Adrenal gland (tissue), 5 donors: ENCODE measurements at regions not wholly inside any gene's neighbourhood (a gene's known extent, or its start where the extent isn't known, plus 50 kb on each side); places are given as distances from the start of the nearest gene placed in this dataset.

Experiments used
- CTCF ChIP-seq, 6 experiments: fragments of 450-650 bp in 4 of 6; fragments of 200-600 bp in 2 of 6; sonication (generic) in 1 of 6; IDR thresholded peaks; 1 replicate in 5 of 6; 2 replicates in 1 of 6; pipeline versions ENCODE4 v1.5.1 to v1.8.0; 2016 to 2021; ENCODE audit warnings: antibody characterized with exemption in 6 of 6, mild to moderate bottlenecking in 2 of 6, moderate library complexity in 1 of 6
- POLR2A ChIP-seq, 2 donors: fragments of 450-650 bp; IDR thresholded peaks; one replicate each; pipeline ENCODE4 v1.6.1; 2017; ENCODE audit warnings: antibody characterized with exemption in 2 of 2, mild to moderate bottlenecking in 2 of 2, moderate library complexity in 1 of 2
- donor health status: DM: no; HTN: no; CAD: no.

GRCh38 chr12:58629376-58629775, 290.9 kb downstream of the LRIG3 start:
- TF ChIP-seq CTCF (IDR thresholded peaks at IDR 0.05) (no peak), POLR2A (IDR thresholded peaks at IDR 0.05) (no peak)
